ENCODE measurements at regions not wholly inside any gene's neighbourhood (a gene's known extent, or its start where the extent isn't known, plus 50 kb on each side); places are given as distances from the start of the nearest gene placed in this dataset.
A peak's percentile ranks its signal among the peaks of the same experiment; 100 is the strongest.

GRCh38 chr7:145224775-145225174 lies 388.9 kb upstream of the TPK1 start:
- Mint-ChIP-seq H3K27ac (no peak overlapping the region), H3K36me3 (ENCODE audit: low read depth) (peaks cover 5% of the 10 kb centered on the region; the same call in 1 of the 3 replicates), H3K4me1 (peaks cover 3% of the 10 kb centered on the region; the same call in 2 of the 3 replicates), H3K4me3 (no peak overlapping the region), H3K9me3 (peaks cover 64% of the 10 kb centered on the region), H3K27me3 (ENCODE audit: insufficient read depth, low read depth, poor library complexity) (no peaks in the 10 kb centered on the region)
- Histone ChIP-seq H3K79me2 (replicated peaks; ENCODE audit: insufficient read depth) (no peaks in the 10 kb centered on the region), H3K36me3 (ENCODE audit: insufficient read depth) (0 out of 2 replicates have a peak, but pooled peaks cover 4% of the 10 kb centered on the region), H3K4me3 (no peak overlapping the region), H3F3A (replicated peaks; ENCODE audit: low read depth) (no peaks in the 10 kb centered on the region), H3K4me1 (ENCODE audit: insufficient read depth) (no peaks in the 10 kb centered on the region), H3K9me2 (ENCODE audit: insufficient read depth) (no peaks in the 10 kb centered on the region), H2AFZ (no peak overlapping the region), H3K27ac (ENCODE audit: low read depth) (no peak overlapping the region), H3K4me2 (no peak overlapping the region), H3K27me3 (ENCODE audit: insufficient read depth) (no peaks in the 10 kb centered on the region), H4K20me1 (replicated peaks; ENCODE audit: insufficient read depth) (no peaks in the 10 kb centered on the region)
- TF ChIP-seq ZNF462 (CRISPR knock-in tag; IDR thresholded peaks at IDR 0.05) (peak; percentile 23; the same call in 1 of the 2 replicates), EZH2phosphoT487 (IDR thresholded peaks at IDR 0.05; ENCODE audit: unreplicated experiment) (no peak), JUNB (IDR thresholded peaks at IDR 0.05; ENCODE audit: unreplicated experiment) (no peak), CREB1 (CRISPR knock-in tag; IDR thresholded peaks at IDR 0.05; ENCODE audit: low read depth) (no peak)
- ATAC-seq (peak; percentile 58), DNase-seq (ENCODE audit: low spot score) (peak; percentile 1)

- Mint-ChIP-seq H3K4me1 (no peaks in the 10 kb centered on the region), H3K9me3 (peaks cover 75% of the 10 kb centered on the region), H3K4me3 (no peak overlapping the region), H3K36me3 (ENCODE audit: low read depth) (peaks cover 14% of the 10 kb centered on the region; the same call in 2 of the 3 replicates), H3K27me3 (ENCODE audit: insufficient read depth, low read depth, poor library complexity) (no peaks in the 10 kb centered on the region), H3K27ac (no peak overlapping the region)
- no peak for ATAC-seq
- Histone ChIP-seq H3K27ac (ENCODE audit: low read depth) (no peak overlapping the region), H2AFZ (no peak overlapping the region), H4K20me1 (replicated peaks; ENCODE audit: insufficient read depth) (no peaks in the 10 kb centered on the region), H3K4me2 (no peak overlapping the region), H3K9me2 (ENCODE audit: insufficient read depth) (no peaks in the 10 kb centered on the region), H3K4me3 (no peak overlapping the region), H3K36me3 (ENCODE audit: insufficient read depth) (0 out of 2 replicates have a peak, but pooled peaks cover 4% of the 10 kb centered on the region), H3F3A (replicated peaks; ENCODE audit: low read depth) (no peaks in the 10 kb centered on the region), H3K79me2 (replicated peaks; ENCODE audit: insufficient read depth) (no peaks in the 10 kb centered on the region), H3K4me1 (ENCODE audit: insufficient read depth) (no peaks in the 10 kb centered on the region), H3K27me3 (ENCODE audit: insufficient read depth) (no peaks in the 10 kb centered on the region)
- TF ChIP-seq ZNF114 (CRISPR knock-in tag; IDR thresholded peaks at IDR 0.05) = no peak
- no peak for DNase-seq (ENCODE audit: low spot score)
Observed at GRCh38 chr7:145219461-145219860, 383.6 kb upstream of the TPK1 start.

All from GM23338 (cell line).